Stimulated activated naive B cell treated with anti-CD40 and anti-IgM and Interleukin-4, amounts not matched to agents 10 μg/mL and 1 μg/mL and 100 μg/mL, for 72 hours (primary cell): ENCODE measurements at regions not wholly inside any gene's neighbourhood (a gene's known extent, or its start where the extent isn't known, plus 50 kb on each side); places are given as distances from the start of the nearest gene placed in this dataset.

Experiments
- ATAC-seq, 2 donors: fragments of 150-1000 bp; cut with Tn5 transposase; replicated peaks; 2 replicates each; pipeline ENCODE4 v1.10.0; 2021; ENCODE audit warnings: moderate library complexity in 1 of 2
- DNase-seq: peaks from one replicate; pipeline ENCODE4 v3.0.0; 2021
- H3K27ac Mint-ChIP-seq: one replicate; pipeline ENCODE4 v1.8.0; 2022; ENCODE audit warnings: mild to moderate bottlenecking, mixed read lengths
- H3K27me3 Mint-ChIP-seq, 2 donors: one replicate each; pipeline ENCODE4 v1.8.0; 2022; ENCODE audit warnings: mixed read lengths in 2 of 2
- H3K36me3 Mint-ChIP-seq, 2 donors: one replicate each; pipeline ENCODE4 v1.8.0; 2022; ENCODE audit warnings: mixed read lengths in 2 of 2, mild to moderate bottlenecking in 1 of 2
- H3K4me1 Mint-ChIP-seq, 2 donors: one replicate each; pipeline ENCODE4 v1.8.0; 2022; ENCODE audit warnings: mixed read lengths in 2 of 2, mild to moderate bottlenecking in 1 of 2
- H3K4me3 Mint-ChIP-seq, 2 donors: one replicate each; pipeline ENCODE4 v1.8.0; 2022; ENCODE audit warnings: mild to moderate bottlenecking in 2 of 2, mixed read lengths in 2 of 2, moderate library complexity in 1 of 2
- H3K9me3 Mint-ChIP-seq, 2 donors: one replicate each; pipeline ENCODE4 v1.8.0; 2022; ENCODE audit warnings: mixed read lengths in 2 of 2, mild to moderate bottlenecking in 1 of 2

- no peak for ATAC-seq
- H3K4me1 Mint-ChIP-seq = no peaks in the 10 kb centered on the region
- no peak overlapping the region for H3K4me3 Mint-ChIP-seq
- peaks cover 4 to 7% of the 10 kb centered on the region in 2 donors for H3K9me3 Mint-ChIP-seq
- H3K27me3 Mint-ChIP-seq = no peaks in the 10 kb centered on the region
- no peaks in the 10 kb centered on the region for H3K36me3 Mint-ChIP-seq
- DNase-seq = no peak
- H3K27ac Mint-ChIP-seq = no peak overlapping the region
These were observed 66.6 kb upstream of the ZNF722 start for GRCh38 chr7:63931985-63932577.
